ENCODE measurements at regions not wholly inside any gene's neighbourhood (a gene's known extent, or its start where the extent isn't known, plus 50 kb on each side); places are given as distances from the start of the nearest gene placed in this dataset.

GRCh38 chr9:91141407-91141965, 220.2 kb downstream of the AUH start:
- DNase-seq = no peak

- no peak for DNase-seq
Measured at GRCh38 chr9:91143162-91143561, 218.6 kb downstream of the AUH start.

- DNase-seq = no peak
Measured at GRCh38 chr9:91143642-91144041, 218.1 kb downstream of the AUH start.

GRCh38 chr9:91144769-91145168, 216.9 kb downstream of the AUH start:
- DNase-seq = no peak

GRCh38 chr9:91145496-91145895, 216.2 kb downstream of the AUH start:
- no peak for DNase-seq

GRCh38 chr9:91146391-91147019, 215.2 kb downstream of the AUH start:
- no peak for DNase-seq

- no peak for DNase-seq
Measured at GRCh38 chr9:91147079-91147708, 214.5 kb downstream of the AUH start.

GRCh38 chr9:91148306-91148705, 213.4 kb downstream of the AUH start:
- DNase-seq = no peak

- DNase-seq = no peak
Measured at GRCh38 chr9:91150273-91150997, 211.3 kb downstream of the AUH start.

GRCh38 chr9:91150998-91151717, 210.6 kb downstream of the AUH start:
- no peak for DNase-seq

GRCh38 chr9:91151718-91152095, 210.0 kb downstream of the AUH start:
- no peak for DNase-seq

GRCh38 chr9:91154686-91155085, 207.0 kb downstream of the AUH start:
- no peak for DNase-seq

GRCh38 chr9:91155181-91155580, 206.5 kb downstream of the AUH start:
- DNase-seq = no peak

GRCh38 chr9:91155746-91156376, 205.9 kb downstream of the AUH start:
- DNase-seq = no peak

- no peak for DNase-seq
Measured at GRCh38 chr9:91156451-91157234, 205.1 kb downstream of the AUH start.

GRCh38 chr9:91157883-91158282, 203.8 kb downstream of the AUH start:
- no peak for DNase-seq

GRCh38 chr9:91158286-91158685, 203.4 kb downstream of the AUH start:
- no peak for DNase-seq

GRCh38 chr9:91158946-91159345, 202.8 kb downstream of the AUH start:
- DNase-seq = no peak

GRCh38 chr9:91159664-91160121, 202.0 kb downstream of the AUH start:
- no peak for DNase-seq

- DNase-seq = no peak
Measured at GRCh38 chr9:91160181-91160580, 201.5 kb downstream of the AUH start.

GRCh38 chr9:91160599-91161464, 200.9 kb downstream of the AUH start:
- DNase-seq = no peak

Data from NCI-H2081 treated with DMSO at 0.1 percent for 48 hours (cell line).